Liver (tissue), 8 donors: ENCODE measurements at regions not wholly inside any gene's neighbourhood (a gene's known extent, or its start where the extent isn't known, plus 50 kb on each side); places are given as distances from the start of the nearest gene placed in this dataset.

ENCODE experiments used
- DNase-seq: peaks from one replicate; pipeline ENCODE4 v3.0.0-alpha.2; 2017; ENCODE audit warnings: low spot score
- H3K27ac ChIP-seq, 2 donors: one replicate each; pipeline ENCODE4 v1.7.0; 2013; ENCODE audit warnings: inconsistent platforms in 2 of 2, low read length in 2 of 2, control low read depth in 1 of 2, low read depth in 1 of 2, mild to moderate bottlenecking in 1 of 2
- H3K27me3 ChIP-seq, 4 donors: one replicate each; pipeline versions ENCODE4 v1.6.1 to v1.7.0; 2013; ENCODE audit warnings: low read length in 3 of 4, inconsistent platforms in 1 of 4, mild to moderate bottlenecking in 1 of 4, moderate library complexity in 1 of 4; ENCODE audit not compliant: control insufficient read depth in 4 of 4, insufficient read depth in 4 of 4
- H3K36me3 ChIP-seq, 4 donors: one replicate each; pipeline versions ENCODE4 v1.6.1 to v1.7.0; 2013; ENCODE audit warnings: low read length in 3 of 4, mild to moderate bottlenecking in 3 of 4, low read depth in 1 of 4, moderate library complexity in 1 of 4; ENCODE audit not compliant: control insufficient read depth in 4 of 4, insufficient read depth in 3 of 4
- H3K4me1 ChIP-seq, 4 donors: one replicate each; pipeline versions ENCODE4 v1.6.1 to v1.7.0; 2013; ENCODE audit warnings: low read length in 3 of 4, mild to moderate bottlenecking in 3 of 4, moderate library complexity in 1 of 4; ENCODE audit not compliant: control insufficient read depth in 4 of 4, insufficient read depth in 4 of 4
- H3K4me3 ChIP-seq, 3 donors: one replicate each; pipeline versions ENCODE4 v1.6.1 to v1.7.0; 2013; ENCODE audit warnings: low read length in 3 of 3, control low read depth in 1 of 3, low read depth in 1 of 3, mild to moderate bottlenecking in 1 of 3
- H3K9ac ChIP-seq, 2 donors: one replicate each; pipeline ENCODE4 v1.7.0; 2013; ENCODE audit warnings: low read length in 2 of 2, mild to moderate bottlenecking in 2 of 2, moderate library complexity in 2 of 2, control low read depth in 1 of 2, low read depth in 1 of 2
- H3K9me3 ChIP-seq, 4 donors: one replicate each; pipeline versions ENCODE4 v1.6.1 to v1.7.0; 2013; ENCODE audit warnings: low read length in 3 of 4; ENCODE audit not compliant: control insufficient read depth in 4 of 4
- EGR1 ChIP-seq, 2 donors: IDR thresholded peaks; 2 replicates each; pipeline ENCODE4 v1.6.1; 2016 to 2018; ENCODE audit warnings: antibody characterized with exemption in 2 of 2, low read depth in 2 of 2
- FOXA1 ChIP-seq: IDR thresholded peaks from 2 replicates; pipeline ENCODE4 v1.6.1; 2016; ENCODE audit warnings: antibody characterized with exemption
- FOXA2 ChIP-seq: IDR thresholded peaks from 2 replicates; pipeline ENCODE4 v1.6.1; 2016; ENCODE audit warnings: antibody characterized with exemption
- GABPA ChIP-seq, 2 donors: IDR thresholded peaks in 1 of 2; conservative IDR thresholded peaks in 1 of 2; 2 replicates each; pipeline ENCODE4 v1.6.1; 2016; ENCODE audit warnings: antibody characterized with exemption in 2 of 2, mild to moderate bottlenecking in 1 of 2, moderate library complexity in 1 of 2
- HNF4A ChIP-seq, 2 donors: conservative IDR thresholded peaks; 2 replicates each; pipeline ENCODE4 v1.6.1; 2016; ENCODE audit warnings: antibody characterized with exemption in 2 of 2, mild to moderate bottlenecking in 2 of 2
- HNF4G ChIP-seq: IDR thresholded peaks from 2 replicates; pipeline ENCODE4 v1.6.1; 2016; ENCODE audit warnings: antibody characterized with exemption
- JUND ChIP-seq, 2 donors: IDR thresholded peaks; 2 replicates each; pipeline ENCODE4 v1.6.1; 2016; ENCODE audit warnings: antibody characterized with exemption in 2 of 2
- NR2F2 ChIP-seq: IDR thresholded peaks from 2 replicates; pipeline ENCODE4 v1.6.1; 2016; ENCODE audit warnings: antibody characterized with exemption
- RAD21 ChIP-seq, 2 donors: IDR thresholded peaks; 2 replicates each; pipeline ENCODE4 v1.6.1; 2016; ENCODE audit warnings: antibody characterized with exemption in 2 of 2, mild to moderate bottlenecking in 2 of 2
- RXRA ChIP-seq, 2 donors: IDR thresholded peaks; 2 replicates each; pipeline ENCODE4 v1.6.1; 2017 to 2018; ENCODE audit warnings: antibody characterized with exemption in 2 of 2, mild to moderate bottlenecking in 1 of 2
- SP1 ChIP-seq: IDR thresholded peaks from 2 replicates; pipeline ENCODE4 v1.6.1; 2018; ENCODE audit warnings: antibody characterized with exemption, mild to moderate bottlenecking
- TAF1 ChIP-seq: conservative IDR thresholded peaks from 2 replicates; pipeline ENCODE4 v1.6.1; 2016; ENCODE audit warnings: antibody characterized with exemption, mild to moderate bottlenecking
- YY1 ChIP-seq: IDR thresholded peaks from 2 replicates; pipeline ENCODE4 v1.6.1; 2016; ENCODE audit warnings: antibody characterized with exemption, mild to moderate bottlenecking
- WGBS: extraction: QIAGEN DNeasy Blood & Tissue Kit; methylation state at CpG from one replicate; pipeline ENCODE4 v1.1.7; 2013; 5-methylcytosine and 5-hydroxymethylcytosine counted together
- TF ChIP-seq, protein P1 (sequence below): IDR thresholded peaks from 2 replicates; pipeline ENCODE4 v1.6.1; 2016; ENCODE audit warnings: antibody characterized with exemption
- TF ChIP-seq, protein P2 (sequence below): fragments of 150-350 bp; IDR thresholded peaks from 2 replicates; pipeline ENCODE4 v1.5.1; 2017; ENCODE audit warnings: improper control_type of control experiment, low read depth, low read length; ENCODE audit not compliant: missing input control
- TF ChIP-seq, protein P3 (sequence below): IDR thresholded peaks from 2 replicates; pipeline ENCODE4 v1.6.1; 2016; ENCODE audit warnings: antibody characterized with exemption
- TF ChIP-seq, protein P4 (sequence below): IDR thresholded peaks from 2 replicates; pipeline ENCODE4 v1.6.1; 2016; ENCODE audit warnings: antibody characterized with exemption, mild to moderate bottlenecking
- TF ChIP-seq, protein P5 (sequence below): IDR thresholded peaks from 2 replicates; pipeline ENCODE4 v1.6.1; 2016; ENCODE audit warnings: antibody characterized with exemption
- donor health status: healthy.
- donor health status: healthy.
- donor health status: healthy.
- donor health status: healthy.
- donor health status: healthy.

DNA sequence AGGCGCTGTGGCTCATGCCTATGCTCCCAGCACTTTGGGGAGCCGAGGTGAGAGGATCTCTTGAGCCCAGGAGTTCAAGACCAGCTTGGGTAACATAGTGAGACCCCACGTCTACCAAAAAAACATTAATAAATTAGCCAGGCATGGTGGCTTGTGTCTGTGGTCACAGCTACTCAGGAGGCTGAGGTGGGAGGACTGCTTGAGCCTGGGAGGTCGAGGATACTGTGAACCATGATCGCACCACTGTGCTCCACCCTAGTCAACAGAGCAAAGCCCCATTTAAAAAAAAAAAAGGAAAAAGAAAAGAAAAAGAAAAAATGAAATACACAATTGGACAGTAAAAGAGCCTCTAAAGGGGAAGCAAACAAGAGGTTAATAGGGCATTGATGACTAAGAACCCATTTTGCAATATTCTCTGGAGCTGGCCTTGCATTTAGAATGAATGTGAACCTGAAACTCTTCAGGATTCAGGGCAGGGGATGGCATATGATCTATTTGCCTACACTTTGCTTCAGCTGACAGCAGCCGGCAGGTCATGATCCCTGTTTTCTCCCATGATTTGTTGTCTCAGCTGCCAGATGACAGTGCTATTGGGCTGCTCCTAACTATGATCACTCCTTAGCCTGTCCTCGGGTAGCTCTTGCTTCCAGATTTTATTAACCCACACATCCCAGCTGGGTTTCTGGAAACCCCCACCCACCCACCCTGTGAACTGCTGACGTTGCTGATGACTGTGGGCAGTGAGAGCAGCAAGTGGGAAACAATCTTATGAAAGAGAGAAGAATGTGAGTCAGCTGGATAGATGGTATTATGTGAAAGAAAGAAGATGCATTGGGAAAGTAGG, 83.8 kb upstream of the ELOVL5 start:
- DNase-seq, result peak; percentile 36
- WGBS, result 53% methylated on average over 8 of the region's 8 CpGs
- peak; percentile 74 for TF ChIP-seq FOXA2
- TF ChIP-seq SP1, result peak; percentile 88
- peak; percentile 53 to 72 for TF ChIP-seq RAD21 (IDR thresholded peaks at IDR 0.05)
- TF ChIP-seq, protein P1, sequence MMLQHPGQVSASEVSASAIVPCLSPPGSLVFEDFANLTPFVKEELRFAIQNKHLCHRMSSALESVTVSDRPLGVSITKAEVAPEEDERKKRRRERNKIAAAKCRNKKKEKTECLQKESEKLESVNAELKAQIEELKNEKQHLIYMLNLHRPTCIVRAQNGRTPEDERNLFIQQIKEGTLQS, result peak; percentile 97
- TF ChIP-seq JUND (IDR thresholded peaks at IDR 0.05), result peak; percentile 99
- TF ChIP-seq, protein P2, sequence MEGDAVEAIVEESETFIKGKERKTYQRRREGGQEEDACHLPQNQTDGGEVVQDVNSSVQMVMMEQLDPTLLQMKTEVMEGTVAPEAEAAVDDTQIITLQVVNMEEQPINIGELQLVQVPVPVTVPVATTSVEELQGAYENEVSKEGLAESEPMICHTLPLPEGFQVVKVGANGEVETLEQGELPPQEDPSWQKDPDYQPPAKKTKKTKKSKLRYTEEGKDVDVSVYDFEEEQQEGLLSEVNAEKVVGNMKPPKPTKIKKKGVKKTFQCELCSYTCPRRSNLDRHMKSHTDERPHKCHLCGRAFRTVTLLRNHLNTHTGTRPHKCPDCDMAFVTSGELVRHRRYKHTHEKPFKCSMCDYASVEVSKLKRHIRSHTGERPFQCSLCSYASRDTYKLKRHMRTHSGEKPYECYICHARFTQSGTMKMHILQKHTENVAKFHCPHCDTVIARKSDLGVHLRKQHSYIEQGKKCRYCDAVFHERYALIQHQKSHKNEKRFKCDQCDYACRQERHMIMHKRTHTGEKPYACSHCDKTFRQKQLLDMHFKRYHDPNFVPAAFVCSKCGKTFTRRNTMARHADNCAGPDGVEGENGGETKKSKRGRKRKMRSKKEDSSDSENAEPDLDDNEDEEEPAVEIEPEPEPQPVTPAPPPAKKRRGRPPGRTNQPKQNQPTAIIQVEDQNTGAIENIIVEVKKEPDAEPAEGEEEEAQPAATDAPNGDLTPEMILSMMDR, result no peak
- TF ChIP-seq, protein P3, sequence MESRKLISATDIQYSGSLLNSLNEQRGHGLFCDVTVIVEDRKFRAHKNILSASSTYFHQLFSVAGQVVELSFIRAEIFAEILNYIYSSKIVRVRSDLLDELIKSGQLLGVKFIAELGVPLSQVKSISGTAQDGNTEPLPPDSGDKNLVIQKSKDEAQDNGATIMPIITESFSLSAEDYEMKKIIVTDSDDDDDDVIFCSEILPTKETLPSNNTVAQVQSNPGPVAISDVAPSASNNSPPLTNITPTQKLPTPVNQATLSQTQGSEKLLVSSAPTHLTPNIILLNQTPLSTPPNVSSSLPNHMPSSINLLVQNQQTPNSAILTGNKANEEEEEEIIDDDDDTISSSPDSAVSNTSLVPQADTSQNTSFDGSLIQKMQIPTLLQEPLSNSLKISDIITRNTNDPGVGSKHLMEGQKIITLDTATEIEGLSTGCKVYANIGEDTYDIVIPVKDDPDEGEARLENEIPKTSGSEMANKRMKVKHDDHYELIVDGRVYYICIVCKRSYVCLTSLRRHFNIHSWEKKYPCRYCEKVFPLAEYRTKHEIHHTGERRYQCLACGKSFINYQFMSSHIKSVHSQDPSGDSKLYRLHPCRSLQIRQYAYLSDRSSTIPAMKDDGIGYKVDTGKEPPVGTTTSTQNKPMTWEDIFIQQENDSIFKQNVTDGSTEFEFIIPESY, result peak; percentile 82
- peak; percentile 81 for TF ChIP-seq NR2F2
- peak; percentile 95 to 98 for TF ChIP-seq RXRA (IDR thresholded peaks at IDR 0.05)
- peak; percentile 24 for TF ChIP-seq HNF4G
- TF ChIP-seq FOXA1, result peak; percentile 57
- TF ChIP-seq, protein P4, sequence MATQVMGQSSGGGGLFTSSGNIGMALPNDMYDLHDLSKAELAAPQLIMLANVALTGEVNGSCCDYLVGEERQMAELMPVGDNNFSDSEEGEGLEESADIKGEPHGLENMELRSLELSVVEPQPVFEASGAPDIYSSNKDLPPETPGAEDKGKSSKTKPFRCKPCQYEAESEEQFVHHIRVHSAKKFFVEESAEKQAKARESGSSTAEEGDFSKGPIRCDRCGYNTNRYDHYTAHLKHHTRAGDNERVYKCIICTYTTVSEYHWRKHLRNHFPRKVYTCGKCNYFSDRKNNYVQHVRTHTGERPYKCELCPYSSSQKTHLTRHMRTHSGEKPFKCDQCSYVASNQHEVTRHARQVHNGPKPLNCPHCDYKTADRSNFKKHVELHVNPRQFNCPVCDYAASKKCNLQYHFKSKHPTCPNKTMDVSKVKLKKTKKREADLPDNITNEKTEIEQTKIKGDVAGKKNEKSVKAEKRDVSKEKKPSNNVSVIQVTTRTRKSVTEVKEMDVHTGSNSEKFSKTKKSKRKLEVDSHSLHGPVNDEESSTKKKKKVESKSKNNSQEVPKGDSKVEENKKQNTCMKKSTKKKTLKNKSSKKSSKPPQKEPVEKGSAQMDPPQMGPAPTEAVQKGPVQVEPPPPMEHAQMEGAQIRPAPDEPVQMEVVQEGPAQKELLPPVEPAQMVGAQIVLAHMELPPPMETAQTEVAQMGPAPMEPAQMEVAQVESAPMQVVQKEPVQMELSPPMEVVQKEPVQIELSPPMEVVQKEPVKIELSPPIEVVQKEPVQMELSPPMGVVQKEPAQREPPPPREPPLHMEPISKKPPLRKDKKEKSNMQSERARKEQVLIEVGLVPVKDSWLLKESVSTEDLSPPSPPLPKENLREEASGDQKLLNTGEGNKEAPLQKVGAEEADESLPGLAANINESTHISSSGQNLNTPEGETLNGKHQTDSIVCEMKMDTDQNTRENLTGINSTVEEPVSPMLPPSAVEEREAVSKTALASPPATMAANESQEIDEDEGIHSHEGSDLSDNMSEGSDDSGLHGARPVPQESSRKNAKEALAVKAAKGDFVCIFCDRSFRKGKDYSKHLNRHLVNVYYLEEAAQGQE, result peak; percentile 87
- no peak for TF ChIP-seq EGR1 (IDR thresholded peaks at IDR 0.05; ENCODE audit: low read depth in 2 of 2)
- peak in 1 of 2 donors; percentile 44 for TF ChIP-seq GABPA (IDR thresholded peaks at IDR 0.05 in 1 of 2, conservative IDR thresholded peaks at IDR 0.05 in 1 of 2)
- TF ChIP-seq HNF4A (conservative IDR thresholded peaks at IDR 0.05), result peak; percentile 82 to 89
- TF ChIP-seq, protein P5, sequence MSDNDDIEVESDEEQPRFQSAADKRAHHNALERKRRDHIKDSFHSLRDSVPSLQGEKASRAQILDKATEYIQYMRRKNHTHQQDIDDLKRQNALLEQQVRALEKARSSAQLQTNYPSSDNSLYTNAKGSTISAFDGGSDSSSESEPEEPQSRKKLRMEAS, result peak; percentile 79
- peak; percentile 87 for TF ChIP-seq YY1
- no peak for TF ChIP-seq TAF1

More for the DNA sequence above, 83.8 kb upstream of the ELOVL5 start:
- Histone ChIP-seq H3K4me1 (peaks cover 2 to 30% (median 13%) of the 10 kb centered on the region in 4 donors), H3K27me3 (no peaks in the 10 kb centered on the region), H3K27ac (peak overlapping the region; percentile 85 to 87), H3K36me3 (no peaks in the 10 kb centered on the region), H3K9me3 (no peaks in the 10 kb centered on the region), H3K4me3 (no peak overlapping the region), H3K9ac (no peak overlapping the region)
